Tibial nerve (tissue), 4 donors: ENCODE measurements at regions not wholly inside any gene's neighbourhood (a gene's known extent, or its start where the extent isn't known, plus 50 kb on each side); places are given as distances from the start of the nearest gene placed in this dataset.

ENCODE experiments used
- DNase-seq, 2 donors: peaks; one replicate each; pipeline ENCODE4 v3.0.0-alpha.2; 2019; ENCODE audit warnings: low spot score in 2 of 2
- H3K27ac ChIP-seq, 4 donors: fragments of 200-600 bp; sonication (generic) in 3 of 4; one replicate each; pipeline ENCODE4 v1.5.1; 2017 to 2019; ENCODE audit warnings: mild to moderate bottlenecking in 1 of 4
- H3K27me3 ChIP-seq, 2 donors: fragments of 200-600 bp; sonication (generic) in 1 of 2; one replicate each; pipeline versions ENCODE4 v1.5.1 to v1.6.0; 2017 to 2019
- H3K36me3 ChIP-seq, 3 donors: fragments of 200-600 bp; sonication (generic); one replicate each; pipeline ENCODE4 v1.5.1; 2018 to 2019
- H3K4me1 ChIP-seq, 4 donors: fragments of 200-600 bp; sonication (generic) in 3 of 4; one replicate each; pipeline ENCODE4 v1.5.1; 2017 to 2019
- H3K4me3 ChIP-seq, 4 donors: fragments of 200-600 bp; sonication (generic) in 3 of 4; one replicate each; pipeline ENCODE4 v1.5.1; 2017 to 2019; ENCODE audit warnings: mild to moderate bottlenecking in 1 of 4, moderate library complexity in 1 of 4
- H3K9me3 ChIP-seq, 4 donors: fragments of 200-600 bp; sonication (generic) in 3 of 4; one replicate each; pipeline ENCODE4 v1.5.1; 2017 to 2019
- CTCF ChIP-seq, 5 experiments: fragments of 200-600 bp in 3 of 5; fragments of 450-650 bp in 2 of 5; sonication (generic) in 3 of 5; IDR thresholded peaks; one replicate each; pipeline ENCODE4 v1.5.1; 2016 to 2019; ENCODE audit warnings: antibody characterized with exemption in 5 of 5, mild to moderate bottlenecking in 3 of 5, moderate library complexity in 2 of 5
- EP300 ChIP-seq, 2 donors: sonication (generic); formaldehyde crosslinking; IDR thresholded peaks; one replicate each; pipeline ENCODE4 v1.6.1; 2017; ENCODE audit warnings: antibody characterized with exemption in 2 of 2, mild to moderate bottlenecking in 1 of 2
- POLR2A ChIP-seq, 2 donors: fragments of 450-650 bp; IDR thresholded peaks; one replicate each; pipeline ENCODE4 v1.6.1; 2017; ENCODE audit warnings: antibody characterized with exemption in 2 of 2, mild to moderate bottlenecking in 2 of 2, moderate library complexity in 2 of 2
- WGBS, 2 donors: methylation state at CpG; one replicate each; pipeline ENCODE4 v1.1.5; 2018; 5-methylcytosine and 5-hydroxymethylcytosine counted together

- TF ChIP-seq CTCF (IDR thresholded peaks at IDR 0.05) (no peak), EP300 (IDR thresholded peaks at IDR 0.05) (peak in 1 of 2 donors; percentile 29)
- H3K27me3 ChIP-seq = no peaks in the 10 kb centered on the region
- no peak overlapping the region for H3K4me3 ChIP-seq
- no peaks in the 10 kb centered on the region for H3K36me3 ChIP-seq
- H3K9me3 ChIP-seq = no peaks in the 10 kb centered on the region
- H3K27ac ChIP-seq = peak overlapping the region in 3 of 4 donors; percentile 52 to 62 (median 58)
- 29 to 43% methylated on average over 5 of the region's 5 CpGs for WGBS, 2 donors
- no peak for DNase-seq
- H3K4me1 ChIP-seq = peaks cover 0 to 69% (median 24%) of the 10 kb centered on the region in 4 donors
Measured at GRCh38 chr1:201737352-201738060, 91.5 kb upstream of the IPO9 start.

GRCh38 chr1:201739080-201739479 lies 89.9 kb upstream of the IPO9 start:
- H3K4me3 ChIP-seq = peak overlapping the region; percentile 39 to 73 (median 63)
- peak overlapping the region in 2 of 4 donors; percentile 70 to 78 for H3K27ac ChIP-seq
- TF ChIP-seq CTCF (IDR thresholded peaks at IDR 0.05) (no peak), EP300 (IDR thresholded peaks at IDR 0.05) (no peak), POLR2A (IDR thresholded peaks at IDR 0.05) (no peak)
- no peak for DNase-seq
- peaks cover 0 to 71% (median 24%) of the 10 kb centered on the region in 4 donors for H3K4me1 ChIP-seq
- no peaks in the 10 kb centered on the region for H3K27me3 ChIP-seq
- H3K36me3 ChIP-seq = no peaks in the 10 kb centered on the region
- 45 to 52% methylated on average over 12 of the region's 12 CpGs for whole genome bisulfite sequencing, 2 donors
- no peaks in the 10 kb centered on the region for H3K9me3 ChIP-seq

GRCh38 chr1:201739492-201740085 lies 89.4 kb upstream of the IPO9 start:
- TF ChIP-seq POLR2A (IDR thresholded peaks at IDR 0.05) = no peak
- TF ChIP-seq CTCF (IDR thresholded peaks at IDR 0.05) = no peak
- no peak for TF ChIP-seq EP300 (IDR thresholded peaks at IDR 0.05)
- DNase-seq = peak in 1 of 2 donors; percentile 53
- H3K27me3 ChIP-seq = no peaks in the 10 kb centered on the region
- H3K4me3 ChIP-seq = peak overlapping the region; percentile 39 to 73 (median 63)
- H3K27ac ChIP-seq = peak overlapping the region in 3 of 4 donors; percentile 69 to 78 (median 70)
- H3K4me1 ChIP-seq = peaks cover 0 to 71% (median 24%) of the 10 kb centered on the region in 4 donors
- whole genome bisulfite sequencing, 2 donors = 5 to 7% methylated on average over 34 to 35 of the region's 38 CpGs
- no peaks in the 10 kb centered on the region for H3K9me3 ChIP-seq
- H3K36me3 ChIP-seq = no peaks in the 10 kb centered on the region

- Histone ChIP-seq H3K27ac (peak overlapping the region in 3 of 4 donors; percentile 69 to 78 (median 70)), H3K27me3 (no peaks in the 10 kb centered on the region), H3K9me3 (no peaks in the 10 kb centered on the region), H3K4me3 (peak overlapping the region; percentile 39 to 73 (median 63)), H3K36me3 (no peaks in the 10 kb centered on the region), H3K4me1 (peaks cover 0 to 71% (median 24%) of the 10 kb centered on the region in 4 donors)
- 6 to 16% methylated on average over 23 to 26 of the region's 29 CpGs for WGBS, 2 donors
- DNase-seq = no peak
- TF ChIP-seq POLR2A (IDR thresholded peaks at IDR 0.05) (no peak), CTCF (IDR thresholded peaks at IDR 0.05) (no peak), EP300 (IDR thresholded peaks at IDR 0.05) (no peak)
Measured at GRCh38 chr1:201740086-201740541, 88.8 kb upstream of the IPO9 start.

GRCh38 chr1:201740670-201741111 lies 88.3 kb upstream of the IPO9 start:
- DNase-seq = no peak
- Histone ChIP-seq H3K36me3 (no peaks in the 10 kb centered on the region), H3K9me3 (no peaks in the 10 kb centered on the region), H3K27ac (peak overlapping the region in 3 of 4 donors; percentile 69 to 78 (median 70)), H3K4me3 (peak overlapping the region; percentile 39 to 73 (median 63)), H3K4me1 (peaks cover 0 to 69% (median 24%) of the 10 kb centered on the region in 4 donors), H3K27me3 (no peaks in the 10 kb centered on the region)
- TF ChIP-seq POLR2A (IDR thresholded peaks at IDR 0.05) (no peak), EP300 (IDR thresholded peaks at IDR 0.05) (no peak), CTCF (IDR thresholded peaks at IDR 0.05) (no peak)
- WGBS, 2 donors = 48 to 53% methylated on average over 9 of the region's 9 CpGs
